HepG2 (cell line): ENCODE measurements at regions not wholly inside any gene's neighbourhood (a gene's known extent, or its start where the extent isn't known, plus 50 kb on each side); places are given as distances from the start of the nearest gene placed in this dataset.

Experiments
- ATAC-seq: fragments of 200-7000 bp; cut with Tn5 transposase; 3 replicates; pipeline ENCODE4 v1.9.1; 2020; ENCODE audit warnings: mild to moderate bottlenecking, moderate library complexity
- BruUV-seq: library from RNA; stranded (reverse); fragments of 400-500 nt; replicated peaks from 2 replicates; lab custom pipeline; 2021; lab: Mats Ljungman, UMichigan
- CTCF ChIA-PET: fragments of 300-600 bp; formaldehyde crosslinking; extraction: SDS; loops from one replicate; lab custom pipeline; 2021; ENCODE audit warnings: low total read pairs, inconsistent platforms, low intra/inter-chr PET ratio; lab: Yijun Ruan, JAX
- POLR2A ChIA-PET: fragments of 350-600 bp; sonication (Branson Sonifier 250); formaldehyde crosslinking; loops from one replicate; lab custom pipeline; 2020; ENCODE audit warnings: antibody characterized with exemption, inconsistent platforms; lab: Yijun Ruan, JAX
- DNase-seq: peaks from one replicate; pipeline ENCODE4 v3.0.0-alpha.2; 2015; ENCODE audit warnings: low spot score
- FAIRE-seq: peaks from 3 replicates; lab custom pipeline; 2011; peaks lifted over from hg19 to GRCh38; lab: Jason Lieb, UNC
- H2AFZ ChIP-seq: one replicate; pipeline ENCODE4 v1.6.1; 2011; ENCODE audit warnings: low read length, inconsistent platforms
- H3K27ac ChIP-seq: fragments of 300-600 bp; 3 replicates; pipeline ENCODE4 v1.8.0; 2011; ENCODE audit warnings: mixed run types, mild to moderate bottlenecking, mixed read lengths, low read length, inconsistent platforms; ENCODE audit not compliant: insufficient read depth; ENCODE audit errors: extremely low read length
- H3K27me3 ChIP-seq, 2 experiments: fragments of 200-600 bp in 1 of 2; 2 replicates in 1 of 2; 3 replicates in 1 of 2; pipeline versions ENCODE4 v1.6.0 to v1.8.0; 2011; ENCODE audit warnings: low read length in 2 of 2, mild to moderate bottlenecking in 2 of 2, moderate library complexity in 2 of 2, inconsistent platforms in 1 of 2; ENCODE audit not compliant: insufficient read depth in 2 of 2, control insufficient read depth in 1 of 2
- H3K36me3 ChIP-seq, 2 experiments: fragments of 200-600 bp in 1 of 2; replicated peaks in 1 of 2; 2 replicates in 1 of 2; 3 replicates in 1 of 2; pipeline versions ENCODE4 v1.5.1 to v1.8.0; 2011; ENCODE audit warnings: low read length in 2 of 2, inconsistent platforms in 1 of 2; ENCODE audit not compliant: insufficient read depth in 2 of 2, control insufficient read depth in 1 of 2
- H3K4me1 ChIP-seq: 2 replicates; pipeline ENCODE4 v1.5.1; 2012; ENCODE audit warnings: low read length, inconsistent platforms; ENCODE audit not compliant: insufficient read depth
- H3K4me2 ChIP-seq: 2 replicates; pipeline ENCODE4 v1.6.0; 2011; ENCODE audit warnings: low read depth, low read length, inconsistent platforms
- H3K4me3 ChIP-seq, 3 experiments: fragments of 200-600 bp in 1 of 3; sonication (generic), shearing (Covaris generic) in 1 of 3; replicated peaks in 1 of 3; 2 replicates each; pipeline ENCODE4 v1.5.1; 2011 to 2016; ENCODE audit warnings: low read length in 3 of 3, inconsistent platforms in 2 of 3, low read depth in 2 of 3, mild to moderate bottlenecking in 2 of 3, control low read depth in 1 of 3, mixed read lengths in 1 of 3; ENCODE audit not compliant: insufficient read depth in 1 of 3
- H3K79me2 ChIP-seq: one replicate; pipeline ENCODE4 v1.6.1; 2011; ENCODE audit warnings: low read length, inconsistent platforms; ENCODE audit not compliant: insufficient read depth
- H3K9ac ChIP-seq: 2 replicates; pipeline ENCODE4 v1.6.0; 2011; ENCODE audit warnings: mild to moderate bottlenecking, low read depth, low read length, inconsistent platforms; ENCODE audit not compliant: insufficient read depth
- H3K9me3 ChIP-seq: 2 replicates; pipeline ENCODE4 v1.5.1; 2012; ENCODE audit warnings: mild to moderate bottlenecking, low read length
- H4K20me1 ChIP-seq: 2 replicates; pipeline ENCODE4 v1.6.0; 2011; ENCODE audit warnings: inconsistent platforms, mild to moderate bottlenecking, low read length, moderate library complexity; ENCODE audit not compliant: insufficient read depth
- ATF6 ChIP-seq: sonication (generic); formaldehyde crosslinking; conservative IDR thresholded peaks from 2 replicates; pipeline ENCODE4 v1.4.0; 2020; ENCODE audit warnings: missing genetic modification reagents
- ATM ChIP-seq: fragments of 450-650 bp; IDR thresholded peaks from 2 replicates; pipeline ENCODE4 v1.7.1; 2017; ENCODE audit warnings: mild to moderate bottlenecking, borderline replicate concordance
- BRD4 ChIP-seq: sonication (generic); formaldehyde crosslinking; IDR thresholded peaks from 2 replicates; pipeline ENCODE4 v1.4.0; 2020; ENCODE audit warnings: missing genetic modification reagents
- CHCHD3 ChIP-seq: sonication (generic); formaldehyde crosslinking; IDR thresholded peaks from 2 replicates; pipeline ENCODE4 v1.8.0; 2022; ENCODE audit warnings: mild to moderate bottlenecking, missing genetic modification reagents, moderate library complexity
- CSRNP1 ChIP-seq: sonication (generic); formaldehyde crosslinking; IDR thresholded peaks from 2 replicates; pipeline ENCODE4 v1.8.1; 2023; ENCODE audit warnings: mild to moderate bottlenecking, missing genetic modification reagents
- EED ChIP-seq: sonication (generic); formaldehyde crosslinking; IDR thresholded peaks from 2 replicates; pipeline ENCODE4 v1.5.0; 2020; ENCODE audit warnings: mild to moderate bottlenecking, missing genetic modification reagents
- FUBP1 ChIP-seq: sonication (generic); formaldehyde crosslinking; IDR thresholded peaks from 2 replicates; pipeline ENCODE4 v1.5.1; 2020; ENCODE audit warnings: missing genetic modification reagents, mild to moderate bottlenecking, borderline replicate concordance
- HOXA5 ChIP-seq: sonication (generic); formaldehyde crosslinking; IDR thresholded peaks from 2 replicates; pipeline ENCODE4 v1.4.0; 2020; ENCODE audit warnings: missing genetic modification reagents
- NCOA2 ChIP-seq: sonication (generic); formaldehyde crosslinking; IDR thresholded peaks from 2 replicates; pipeline ENCODE4 v1.8.0; 2022; ENCODE audit warnings: inconsistent platforms
- NFE2L1 ChIP-seq: sonication (generic); formaldehyde crosslinking; IDR thresholded peaks from 2 replicates; pipeline ENCODE4 v1.4.0; 2020; ENCODE audit warnings: missing genetic modification reagents, mild to moderate bottlenecking, borderline replicate concordance
- NR1H2 ChIP-seq: sonication (generic); formaldehyde crosslinking; IDR thresholded peaks from 2 replicates; pipeline ENCODE4 v1.8.1; 2022; ENCODE audit warnings: low read depth, missing genetic modification reagents, borderline replicate concordance
- REPIN1 ChIP-seq: sonication (generic); formaldehyde crosslinking; IDR thresholded peaks from 2 replicates; pipeline ENCODE4 v1.8.0; 2022; ENCODE audit warnings: missing genetic modification reagents, low read depth, mild to moderate bottlenecking, borderline replicate concordance
- SNAI1 ChIP-seq: sonication (generic); formaldehyde crosslinking; IDR thresholded peaks from 2 replicates; pipeline ENCODE4 v1.5.0; 2020; ENCODE audit warnings: mild to moderate bottlenecking, missing genetic modification reagents, borderline replicate concordance
- SP2 ChIP-seq: sonication (generic); formaldehyde crosslinking; IDR thresholded peaks from 2 replicates; pipeline ENCODE4 v1.5.1; 2020; ENCODE audit warnings: mild to moderate bottlenecking, missing genetic modification reagents
- ZFAT ChIP-seq: sonication (generic); formaldehyde crosslinking; conservative IDR thresholded peaks from 2 replicates; pipeline ENCODE4 v1.8.1; 2023; ENCODE audit warnings: missing genetic modification reagents, inconsistent platforms
- ZNF784 ChIP-seq: sonication (generic); formaldehyde crosslinking; IDR thresholded peaks from 2 replicates; pipeline ENCODE4 v1.5.1; 2020; ENCODE audit warnings: missing genetic modification reagents, mild to moderate bottlenecking, borderline replicate concordance
- ZSCAN31 ChIP-seq: sonication (generic); formaldehyde crosslinking; IDR thresholded peaks from 2 replicates; pipeline ENCODE4 v1.5.0; 2020; ENCODE audit warnings: low read depth, mild to moderate bottlenecking, missing genetic modification reagents
- WGBS: methylation state at CpG from one replicate; pipeline ENCODE4 v1.1.6; 2017; ENCODE audit warnings: low lambda C conversion rate; 5-methylcytosine and 5-hydroxymethylcytosine counted together
- in situ Hi-C: cut with HindIII; loops from 2 replicates; pipeline ENCODE4 v1.10.0; 2017; ENCODE audit warnings: low pct_unique_long_range_greater_than_20kb; ENCODE audit not compliant: extremely low pct_ligation_motif_present
- intact Hi-C: fragments of 100-400 bp; cut with micrococcal nuclease; formaldehyde crosslinking; loops from one replicate; pipeline ENCODE4 v1.10.0; 2022; ENCODE audit not compliant: unreplicated experiment

- no peak for TF ChIP-seq ZFAT
- TF ChIP-seq ATM, result no peak
- TF ChIP-seq SNAI1 (CRISPR knock-in tag), result no peak
- no peak for TF ChIP-seq CHCHD3
- TF ChIP-seq ATF6 (CRISPR knock-in tag), result no peak
These were observed 164.2 kb upstream of the MYL2 start (continued) for GRCh38 chr12:111084605-111085004.

- FAIRE-seq, result no peak
- CTCF ChIA-PET, result no interaction called here
- no peaks in the 10 kb centered on the region for H3K9me3 ChIP-seq
- BruUV-seq, result no TSS peak
- no peak overlapping the region for H2AFZ ChIP-seq
- no peak overlapping the region for H3K9ac ChIP-seq
- no peaks in the 10 kb centered on the region for H3K79me2 ChIP-seq
- H4K20me1 ChIP-seq, result no peaks in the 10 kb centered on the region
- H3K4me2 ChIP-seq, result no peak overlapping the region
- ATAC-seq, result no peak
- TF ChIP-seq SP2 (CRISPR knock-in tag) (no peak), HOXA5 (CRISPR knock-in tag) (no peak), NFE2L1 (CRISPR knock-in tag) (no peak), REPIN1 (no peak), EED (CRISPR knock-in tag) (no peak), NR1H2 (CRISPR knock-in tag) (no peak), FUBP1 (no peak), CSRNP1 (CRISPR knock-in tag) (no peak), BRD4 (CRISPR knock-in tag) (no peak), ZNF784 (CRISPR knock-in tag) (no peak), ZSCAN31 (CRISPR knock-in tag) (no peak), NCOA2 (CRISPR knock-in tag) (no peak)
- TF ChIP-seq, all 625 proteins: peak for 0
- Histone ChIP-seq H3K36me3 (no peaks in the 10 kb centered on the region), H3K27me3 (peaks cover 7 to 36% of the 10 kb centered on the region in 2 experiments; a peak in 4 of 5 replicates), H3K27ac (no peak overlapping the region), H3K4me1 (no peaks in the 10 kb centered on the region), H3K4me3 (no peak overlapping the region)
- no peak for DNase-seq
- POLR2A ChIA-PET, result no interaction called here
- WGBS, result 8% methylated on average over 4 of the region's 4 CpGs
- intact Hi-C loops, result no loop called here
- in situ Hi-C loops, result no loop called here
These were observed 163.8 kb upstream of the MYL2 start for GRCh38 chr12:111084158-111084557.
